Testis (tissue), 2 donors: ENCODE measurements at regions not wholly inside any gene's neighbourhood (a gene's known extent, or its start where the extent isn't known, plus 50 kb on each side); places are given as distances from the start of the nearest gene placed in this dataset.

Source experiments
- DNase-seq: peaks from one replicate; pipeline ENCODE4 v3.0.0-alpha.2; 2019
- H3K27ac ChIP-seq, 2 donors: fragments of 200-600 bp; sonication (generic); one replicate each; pipeline ENCODE4 v1.5.1; 2019
- H3K27me3 ChIP-seq: fragments of 200-600 bp; sonication (generic); one replicate; pipeline ENCODE4 v1.5.1; 2019
- H3K36me3 ChIP-seq: fragments of 200-600 bp; sonication (generic); one replicate; pipeline ENCODE4 v1.5.1; 2017; ENCODE audit warnings: low read depth; ENCODE audit errors: missing control alignments
- H3K4me1 ChIP-seq: fragments of 200-600 bp; sonication (generic); one replicate; pipeline ENCODE4 v1.5.1; 2019
- H3K4me3 ChIP-seq, 2 donors: fragments of 200-600 bp; sonication (generic); one replicate each; pipeline ENCODE4 v1.5.1; 2017 to 2019
- H3K9me3 ChIP-seq: fragments of 200-600 bp; sonication (generic); one replicate; pipeline ENCODE4 v1.5.1; 2017
- POLR2A ChIP-seq: fragments of 450-650 bp; IDR thresholded peaks from one replicate; pipeline ENCODE4 v1.6.1; 2017; ENCODE audit warnings: antibody characterized with exemption, mild to moderate bottlenecking, moderate library complexity
- WGBS, 2 donors: methylation state at CpG; one replicate each; pipeline ENCODE4 v1.1.5; 2018; 5-methylcytosine and 5-hydroxymethylcytosine counted together
- intact Hi-C: fragments of 100-400 bp; cut with DNase I; formaldehyde crosslinking; loops from one replicate; pipeline ENCODE4 v1.15.1; 2023; ENCODE audit warnings: low total_unique reads
- TF ChIP-seq, protein P1 (sequence below), 3 experiments: fragments of 450-650 bp in 2 of 3; fragments of 200-600 bp in 1 of 3; sonication (generic) in 1 of 3; IDR thresholded peaks; one replicate each; pipeline ENCODE4 v1.5.1; 2016 to 2019; ENCODE audit warnings: antibody characterized with exemption in 3 of 3, mild to moderate bottlenecking in 2 of 3, moderate library complexity in 1 of 3

DNA sequence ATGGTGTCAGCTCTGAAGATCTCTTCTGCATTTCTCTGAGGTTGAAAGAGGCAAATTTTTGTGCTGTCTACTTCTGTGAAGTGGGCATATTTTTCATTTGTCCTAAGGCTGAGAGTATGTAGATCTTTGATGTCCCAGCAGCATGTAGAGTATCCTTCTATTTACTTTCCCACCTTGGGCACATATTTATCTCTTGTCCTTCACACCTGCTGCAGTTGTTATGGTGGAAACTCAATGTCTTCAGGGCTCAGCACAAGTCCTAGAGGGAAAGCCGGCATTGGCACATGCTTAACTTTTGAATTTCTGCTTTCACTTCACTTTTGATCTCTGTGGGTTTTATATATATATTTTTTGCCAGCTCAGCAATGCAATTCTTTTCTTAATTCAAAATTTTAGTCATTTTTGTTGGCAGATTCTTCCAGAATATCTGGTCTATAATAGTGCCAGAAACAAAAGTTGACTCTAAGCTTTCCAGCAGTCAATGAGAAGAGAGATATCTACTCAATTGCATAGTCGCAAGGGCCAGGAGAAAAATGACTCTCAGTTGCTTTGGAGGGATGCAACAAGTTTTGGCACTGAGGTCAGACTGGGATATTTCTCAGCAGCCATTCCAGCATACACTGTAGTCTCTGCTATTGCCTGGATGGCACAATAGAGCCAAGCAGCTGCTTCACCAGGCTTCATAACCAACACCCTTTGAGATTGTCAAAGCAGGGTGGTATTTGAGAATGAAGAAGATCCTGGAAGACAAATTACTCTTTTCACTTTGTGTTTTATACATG lies 127.8 kb upstream of the FAT1 start:
- DNase-seq, result no peak
- H3K4me1 ChIP-seq, result no peaks in the 10 kb centered on the region
- no peaks in the 10 kb centered on the region for H3K36me3 ChIP-seq
- 89 to 93% methylated on average over 2 of the region's 2 CpGs for WGBS, 2 donors
- no peak for TF ChIP-seq POLR2A
- TF ChIP-seq, protein P1, sequence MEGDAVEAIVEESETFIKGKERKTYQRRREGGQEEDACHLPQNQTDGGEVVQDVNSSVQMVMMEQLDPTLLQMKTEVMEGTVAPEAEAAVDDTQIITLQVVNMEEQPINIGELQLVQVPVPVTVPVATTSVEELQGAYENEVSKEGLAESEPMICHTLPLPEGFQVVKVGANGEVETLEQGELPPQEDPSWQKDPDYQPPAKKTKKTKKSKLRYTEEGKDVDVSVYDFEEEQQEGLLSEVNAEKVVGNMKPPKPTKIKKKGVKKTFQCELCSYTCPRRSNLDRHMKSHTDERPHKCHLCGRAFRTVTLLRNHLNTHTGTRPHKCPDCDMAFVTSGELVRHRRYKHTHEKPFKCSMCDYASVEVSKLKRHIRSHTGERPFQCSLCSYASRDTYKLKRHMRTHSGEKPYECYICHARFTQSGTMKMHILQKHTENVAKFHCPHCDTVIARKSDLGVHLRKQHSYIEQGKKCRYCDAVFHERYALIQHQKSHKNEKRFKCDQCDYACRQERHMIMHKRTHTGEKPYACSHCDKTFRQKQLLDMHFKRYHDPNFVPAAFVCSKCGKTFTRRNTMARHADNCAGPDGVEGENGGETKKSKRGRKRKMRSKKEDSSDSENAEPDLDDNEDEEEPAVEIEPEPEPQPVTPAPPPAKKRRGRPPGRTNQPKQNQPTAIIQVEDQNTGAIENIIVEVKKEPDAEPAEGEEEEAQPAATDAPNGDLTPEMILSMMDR (IDR thresholded peaks at IDR 0.05), result no peak
- no peaks in the 10 kb centered on the region for H3K27me3 ChIP-seq
- no peaks in the 10 kb centered on the region for H3K9me3 ChIP-seq
- intact Hi-C loops, result no loop called here
- no peak overlapping the region for H3K27ac ChIP-seq
- no peak overlapping the region for H3K4me3 ChIP-seq

GRCh38 chr4:186852073-186852420 lies 128.4 kb upstream of the FAT1 start:
- Histone ChIP-seq H3K4me1 (no peaks in the 10 kb centered on the region), H3K36me3 (no peaks in the 10 kb centered on the region), H3K27ac (no peak overlapping the region), H3K9me3 (no peaks in the 10 kb centered on the region), H3K27me3 (no peaks in the 10 kb centered on the region), H3K4me3 (no peak overlapping the region)
- no peak for DNase-seq
- TF ChIP-seq, protein P1 (IDR thresholded peaks at IDR 0.05), result no peak
- TF ChIP-seq POLR2A, result no peak
- intact Hi-C loops, result no loop called here
- 87 to 93% methylated on average over 2 of the region's 2 CpGs for WGBS, 2 donors

DNA sequence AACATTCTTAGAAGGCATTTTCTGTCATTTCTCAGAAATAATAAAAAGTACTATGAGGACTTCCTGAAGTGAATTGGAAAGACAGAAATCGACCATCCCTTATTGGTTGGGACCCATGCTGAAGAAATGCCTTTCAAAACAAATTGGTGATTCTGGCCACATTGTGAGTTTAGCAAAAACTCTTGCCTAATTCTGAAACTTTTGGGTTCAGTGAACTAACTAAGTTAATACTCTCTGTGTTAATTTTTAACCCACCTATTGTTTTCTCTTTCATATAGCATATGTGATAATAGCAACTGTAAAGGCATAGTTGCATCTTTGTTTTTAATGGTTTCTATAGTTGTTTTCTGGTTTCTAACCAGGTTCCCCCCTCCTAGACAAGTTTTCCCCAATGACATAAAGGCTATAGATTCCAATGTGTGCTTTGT lies 129.3 kb upstream of the FAT1 start:
- Histone ChIP-seq H3K27me3 (no peaks in the 10 kb centered on the region), H3K9me3 (no peaks in the 10 kb centered on the region), H3K4me1 (no peaks in the 10 kb centered on the region), H3K36me3 (no peaks in the 10 kb centered on the region), H3K27ac (no peak overlapping the region), H3K4me3 (no peak overlapping the region)
- intact Hi-C loops, result no loop called here
- TF ChIP-seq, protein P1 (IDR thresholded peaks at IDR 0.05), result no peak
- TF ChIP-seq POLR2A, result no peak
- no peak for DNase-seq
- 75 to 82% methylated on average over 1 of the region's 1 CpG for WGBS, 2 donors

DNA sequence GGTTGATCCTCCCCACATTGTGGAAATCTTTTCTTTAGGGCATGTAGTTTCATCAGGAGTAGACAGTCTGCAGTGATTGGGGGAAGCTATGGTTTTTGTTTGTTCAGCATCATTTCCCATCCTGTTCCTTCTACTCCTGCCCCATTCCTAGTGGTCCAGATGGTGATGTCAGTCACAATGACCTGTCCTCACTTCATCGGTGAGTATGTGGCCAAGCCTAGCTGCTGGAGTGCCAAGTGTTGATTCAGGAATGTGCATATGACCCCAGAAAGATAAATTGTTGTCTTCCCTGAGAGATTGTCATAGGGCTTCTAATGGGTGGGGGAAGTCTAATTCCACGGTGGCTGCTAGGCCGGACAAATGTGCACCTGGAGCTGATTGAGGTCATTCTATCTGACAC lies 130.6 kb upstream of the FAT1 start:
- Histone ChIP-seq H3K27me3 (no peaks in the 10 kb centered on the region), H3K36me3 (no peaks in the 10 kb centered on the region), H3K9me3 (no peaks in the 10 kb centered on the region), H3K27ac (no peak overlapping the region), H3K4me3 (no peak overlapping the region), H3K4me1 (no peaks in the 10 kb centered on the region)
- no peak for DNase-seq
- 56 to 74% methylated on average over 3 of the region's 3 CpGs for WGBS, 2 donors
- intact Hi-C loops, result no loop called here
- no peak for TF ChIP-seq POLR2A
- TF ChIP-seq, protein P1 (IDR thresholded peaks at IDR 0.05), result no peak

DNA sequence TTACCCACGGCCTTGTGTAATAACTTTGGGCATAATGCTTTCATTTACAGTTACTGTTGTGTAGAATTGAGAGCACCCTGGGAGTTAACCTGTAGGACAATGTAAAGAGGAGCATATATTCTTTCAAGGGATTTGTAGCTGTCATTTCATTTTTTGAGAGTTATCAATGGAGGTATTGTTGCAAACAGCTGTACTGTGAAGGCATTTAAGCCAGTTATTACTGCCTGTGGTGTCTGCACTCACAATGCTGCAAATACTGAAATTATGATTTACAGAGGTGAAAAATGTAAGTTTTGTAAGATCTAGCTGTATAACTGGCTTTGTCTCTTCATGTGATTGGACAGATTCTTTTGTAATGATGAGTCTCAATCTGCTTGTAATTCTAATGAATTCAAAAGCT lies 131.5 kb upstream of the FAT1 start:
- whole genome bisulfite sequencing, 2 donors, result 88 to 94% methylated on average over 1 of the region's 1 CpG
- H3K9me3 ChIP-seq, result no peaks in the 10 kb centered on the region
- TF ChIP-seq POLR2A, result no peak
- TF ChIP-seq, protein P1 (IDR thresholded peaks at IDR 0.05), result no peak
- H3K36me3 ChIP-seq, result no peaks in the 10 kb centered on the region
- no peak overlapping the region for H3K4me3 ChIP-seq
- DNase-seq, result no peak
- no peaks in the 10 kb centered on the region for H3K4me1 ChIP-seq
- no peak overlapping the region for H3K27ac ChIP-seq
- intact Hi-C loops, result no loop called here
- no peaks in the 10 kb centered on the region for H3K27me3 ChIP-seq
